Ammon's horn (tissue), 1 donor: ENCODE measurements at regions not wholly inside any gene's neighbourhood (a gene's known extent, or its start where the extent isn't known, plus 50 kb on each side); places are given as distances from the start of the nearest gene placed in this dataset.
A peak's percentile ranks its signal among the peaks of the same experiment; 100 is the strongest.
"Not testable (repeated sequence)": the region's sequence is repeated elsewhere in the genome, so short reads cannot be mapped to it uniquely, and the experiment has no call there.

Source experiments
- DNase-seq: peaks from one replicate; pipeline ENCODE4 v3.0.0-alpha.2; 2016; ENCODE audit warnings: low spot score

DNA sequence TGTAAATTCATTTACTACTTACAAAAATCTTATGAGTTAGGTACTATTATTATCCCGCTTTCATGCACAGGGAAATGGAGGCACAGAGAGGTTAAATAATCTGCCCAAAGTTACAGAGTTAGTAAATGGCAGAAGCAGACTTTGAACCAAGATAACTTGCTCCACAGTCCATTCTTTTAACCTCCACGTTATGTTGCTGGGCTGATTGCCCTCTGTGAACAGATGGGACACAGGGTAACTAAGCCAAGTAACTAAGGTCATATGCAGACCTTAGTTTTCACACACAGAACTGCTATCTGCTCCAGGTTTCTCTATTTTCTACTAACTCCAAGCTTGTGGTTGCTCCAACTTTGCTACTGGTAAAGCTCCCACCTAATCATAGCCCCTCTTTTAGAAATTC lies 147.1 kb upstream of the IFNG-AS1 start:
- DNase-seq: no peak

DNA sequence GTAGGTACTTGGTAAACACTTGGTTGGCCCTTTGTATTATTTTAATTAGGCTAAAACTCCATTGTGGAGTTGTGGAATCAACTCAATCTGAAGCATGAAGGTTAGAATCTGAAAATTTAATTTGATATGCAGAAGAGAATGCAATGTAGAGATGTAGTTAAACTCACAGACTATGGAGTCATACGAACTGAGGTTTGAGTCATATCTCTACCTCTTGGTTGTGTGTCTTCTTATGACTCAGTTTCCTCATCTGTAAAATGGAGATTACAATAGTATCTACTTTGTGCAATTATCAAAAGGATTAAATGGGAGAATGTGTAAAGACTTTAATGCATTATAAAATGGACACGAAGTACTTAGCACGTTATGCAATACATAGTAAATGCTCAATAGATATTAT lies 146.0 kb upstream of the IFNG-AS1 start:
- DNase-seq: no peak

- DNase-seq: peak; percentile 16
These were observed 136.5 kb upstream of the IFNG-AS1 start for GRCh38 chr12:67852701-67853100.

- no peak for DNase-seq
These were observed 136.0 kb upstream of the IFNG-AS1 start for GRCh38 chr12:67853204-67853603.

DNA sequence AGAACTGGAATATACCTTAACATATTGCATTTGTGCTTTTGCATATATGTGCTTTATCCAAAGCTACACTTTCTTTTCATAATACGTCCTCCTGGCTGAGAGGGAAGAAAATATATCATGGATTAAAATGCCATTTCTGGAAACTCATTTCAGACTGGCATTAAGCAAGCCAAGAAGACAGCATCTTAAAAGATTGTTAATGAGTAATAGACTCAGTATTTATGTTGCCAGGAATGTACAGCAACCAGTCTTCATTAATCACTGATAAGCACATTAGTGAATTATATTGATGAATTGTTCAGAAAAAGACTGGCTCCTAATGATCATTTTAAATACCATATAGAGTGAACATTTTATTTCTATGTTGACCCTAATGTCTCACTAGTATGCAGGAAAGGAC lies 134.9 kb upstream of the IFNG-AS1 start:
- no peak for DNase-seq

GRCh38 chr12:67855103-67855502 lies 134.1 kb upstream of the IFNG-AS1 start:
- DNase-seq: no peak

DNA sequence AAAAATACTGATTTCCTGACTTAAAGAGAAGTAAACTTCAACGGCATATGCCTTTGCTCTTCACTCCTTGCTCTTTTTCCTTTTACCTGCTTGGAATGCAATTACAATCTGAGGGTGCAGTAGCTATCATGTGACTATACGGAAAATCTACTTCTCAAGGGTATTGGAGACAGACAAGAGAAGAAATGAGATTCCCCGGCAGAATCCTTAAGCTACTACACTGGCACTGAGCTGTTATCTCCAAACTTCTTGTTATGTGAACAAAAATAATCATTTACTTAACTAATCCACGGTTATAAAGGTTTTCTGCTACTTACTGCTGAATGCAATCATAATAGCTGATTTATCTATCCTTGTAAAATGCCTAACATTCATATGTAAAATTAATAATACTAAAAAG lies 118.0 kb upstream of the IFNG-AS1 start:
- no peak for DNase-seq

- DNase-seq: no peak
These were observed 115.9 kb upstream of the IFNG-AS1 start for GRCh38 chr12:67873355-67873754.

DNA sequence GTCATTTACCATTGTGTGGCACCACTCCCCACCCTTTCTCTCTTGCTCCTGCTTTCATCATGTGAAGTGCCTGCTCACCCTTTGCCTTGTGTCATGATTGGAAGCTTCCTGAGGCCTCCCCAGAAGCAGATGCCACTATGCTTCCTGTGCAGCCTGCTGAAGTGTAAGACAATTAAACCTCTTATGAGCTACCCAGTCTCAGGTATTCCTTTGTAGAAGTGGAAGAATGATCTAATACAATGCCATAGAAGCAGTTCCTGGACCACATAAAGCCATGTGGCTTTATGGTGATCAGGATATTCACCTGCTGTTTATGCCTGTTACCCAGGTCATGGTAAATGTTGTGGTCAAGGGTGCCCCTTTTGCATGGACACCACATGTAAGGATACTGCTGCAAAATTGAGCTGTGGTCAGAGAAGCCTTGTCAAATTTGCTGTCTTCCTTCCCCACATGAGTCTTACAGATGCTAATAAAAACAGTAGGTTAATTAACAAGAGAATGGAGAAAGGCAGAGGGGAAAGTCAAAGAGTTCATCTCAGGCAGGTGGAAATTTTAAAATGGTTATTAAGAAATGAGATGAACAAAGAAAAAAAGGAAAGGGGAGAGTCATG lies 112.8 kb upstream of the IFNG-AS1 start:
- no peak for DNase-seq

GRCh38 chr12:67877727-67878126 lies 111.5 kb upstream of the IFNG-AS1 start:
- DNase-seq: no peak

DNA sequence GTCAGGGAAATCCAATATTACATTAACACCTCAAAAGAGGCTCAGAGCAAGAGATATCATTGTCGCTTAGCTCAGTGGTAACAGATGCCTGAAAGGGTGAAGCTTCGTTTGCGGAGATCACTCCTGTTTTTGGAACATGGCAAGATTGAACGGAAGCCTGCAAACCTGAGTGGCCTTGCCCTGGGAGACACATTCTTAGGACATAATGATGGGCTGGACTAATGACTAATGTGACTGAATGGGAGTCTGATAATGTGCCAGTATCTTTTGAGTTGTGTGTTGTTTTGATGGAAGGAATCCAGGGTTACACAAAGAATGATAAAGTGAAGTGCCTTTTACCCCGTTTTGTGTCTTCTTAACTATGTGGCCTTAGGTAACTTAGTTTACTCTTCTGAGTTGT lies 109.3 kb upstream of the IFNG-AS1 start:
- no peak for DNase-seq

- DNase-seq: no peak
These were observed 107.7 kb upstream of the IFNG-AS1 start for GRCh38 chr12:67881565-67881964.

DNA sequence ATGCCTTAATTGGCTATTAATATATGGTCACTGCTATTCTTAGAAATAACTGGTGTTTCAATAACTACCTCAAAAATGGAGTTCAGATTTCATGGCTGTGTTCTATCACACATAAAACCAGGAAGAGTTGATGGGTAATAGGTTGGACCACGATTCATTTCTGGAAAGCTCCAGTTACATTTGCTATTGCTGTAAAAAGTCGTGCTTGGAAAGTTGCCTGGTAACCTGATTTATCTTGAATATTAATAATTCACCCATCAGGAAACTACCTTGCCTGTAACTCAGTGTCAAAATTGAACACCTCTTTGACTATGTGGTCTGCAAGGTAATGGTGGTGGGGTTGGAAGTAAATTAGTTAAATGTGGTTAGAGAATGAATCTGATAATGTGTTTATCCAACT lies 104.7 kb upstream of the IFNG-AS1 start:
- no peak for DNase-seq

DNA sequence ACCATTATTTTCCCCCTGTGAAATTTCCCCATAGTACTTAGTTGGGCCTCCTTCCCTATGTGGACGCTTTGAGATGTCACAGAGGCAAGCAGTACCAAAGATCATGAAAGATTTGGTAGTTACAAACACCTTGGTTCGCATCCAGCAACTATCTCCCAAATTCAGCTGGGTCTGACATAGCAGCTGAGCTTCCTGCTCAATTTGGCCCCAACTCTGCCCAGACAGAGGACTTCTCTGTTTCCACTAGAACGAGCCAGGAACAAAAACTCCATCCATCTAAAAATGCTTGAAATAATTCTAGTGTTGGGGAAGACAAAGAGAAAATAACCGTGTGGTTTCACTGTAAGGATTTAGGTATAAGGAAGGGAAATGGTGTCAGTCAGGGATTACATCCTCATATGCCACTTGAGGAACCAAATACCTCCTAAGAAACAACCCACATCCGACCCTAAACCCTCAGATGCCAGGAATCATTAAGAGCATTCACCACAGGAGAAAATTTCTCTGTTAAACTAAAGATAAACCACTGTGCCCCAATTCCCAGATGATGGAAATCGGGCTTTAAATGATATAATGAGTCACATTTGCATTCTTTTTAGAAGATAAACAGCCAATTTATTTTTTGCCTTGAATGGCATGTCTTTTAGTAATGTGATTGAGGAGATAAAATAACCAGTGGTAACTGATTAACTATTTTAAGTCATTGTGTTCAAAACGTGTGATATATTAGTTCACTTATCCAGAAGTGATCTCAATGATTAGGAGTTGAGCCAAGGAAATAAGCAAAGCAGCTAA lies 103.7 kb upstream of the IFNG-AS1 start:
- DNase-seq: no peak

GRCh38 chr12:67887065-67887464 lies 102.2 kb upstream of the IFNG-AS1 start:
- DNase-seq: no peak

GRCh38 chr12:67889931-67890330 lies 99.3 kb upstream of the IFNG-AS1 start:
- DNase-seq: no peak

DNA sequence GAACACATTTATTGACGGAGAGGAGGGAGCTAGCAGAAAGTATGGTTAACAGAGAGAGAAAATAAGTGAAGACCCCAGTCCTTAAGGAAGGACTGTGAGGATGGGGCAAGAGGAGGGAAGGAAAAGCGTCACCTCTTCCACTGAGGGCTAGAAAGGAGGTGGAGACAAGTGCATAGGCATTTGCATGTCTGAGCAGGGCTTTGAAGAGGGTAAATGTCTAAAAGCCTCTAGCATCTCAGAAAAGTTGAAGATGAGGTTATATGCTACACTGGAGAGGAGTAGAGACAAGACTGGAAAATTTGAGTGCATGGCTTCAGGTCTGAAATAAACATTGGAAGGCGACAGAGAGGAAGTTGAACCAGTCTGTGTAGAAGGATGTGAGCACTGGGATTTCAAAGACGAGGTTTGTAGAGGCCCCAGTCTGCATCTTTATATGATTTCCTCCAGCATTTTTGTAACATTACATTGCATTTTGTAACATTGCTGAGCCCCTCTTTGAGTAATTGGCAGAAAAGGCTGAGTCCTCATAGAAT lies 98.5 kb upstream of the IFNG-AS1 start:
- no peak for DNase-seq

DNA sequence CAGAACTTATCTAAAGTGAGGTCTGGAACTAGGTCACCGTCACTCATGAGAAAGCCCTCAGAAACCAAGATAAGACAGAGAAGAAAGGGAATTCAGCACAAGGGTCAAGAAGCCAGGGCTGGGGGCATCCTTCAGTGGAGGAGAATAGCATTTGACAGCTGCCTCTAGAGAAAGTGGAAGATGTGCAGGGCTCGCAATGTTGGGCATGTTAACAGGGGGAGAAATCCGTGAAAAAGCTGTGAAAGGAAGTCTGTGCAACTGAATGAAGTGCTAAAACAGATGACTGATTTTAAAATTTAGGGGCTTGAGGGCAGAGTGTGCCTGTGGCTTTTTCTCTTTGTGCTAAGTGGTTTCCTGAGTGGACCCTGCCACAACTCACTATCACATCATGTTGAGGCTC lies 97.7 kb upstream of the IFNG-AS1 start:
- no peak for DNase-seq

- DNase-seq: no peak
These were observed 96.8 kb upstream of the IFNG-AS1 start for GRCh38 chr12:67892259-67893021.

GRCh38 chr12:67893022-67893580 lies 96.1 kb upstream of the IFNG-AS1 start:
- DNase-seq: no peak

- DNase-seq: not testable (repeated sequence)
These were observed 88.8 kb upstream of the IFNG-AS1 start for GRCh38 chr12:67900418-67900817.

DNA sequence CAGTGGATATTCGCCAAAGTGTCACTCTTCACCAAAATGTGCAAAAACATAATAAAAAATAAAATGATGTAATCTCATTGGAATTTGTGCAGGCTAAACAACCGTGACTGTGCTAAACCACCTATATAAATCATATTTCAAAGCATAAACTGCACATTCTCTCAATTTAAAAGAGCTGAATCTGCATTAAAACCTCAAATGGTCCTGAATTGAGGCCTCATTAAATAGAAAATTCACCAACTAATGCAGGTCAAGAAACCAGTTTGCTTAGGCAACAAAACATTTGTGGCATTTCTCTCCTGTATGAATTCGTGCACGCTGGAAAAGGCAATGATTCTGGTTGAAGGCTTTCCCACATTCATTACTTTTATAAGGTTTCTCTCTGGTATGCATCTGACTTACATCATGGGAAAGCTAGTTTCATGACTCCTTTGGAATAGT lies 80.1 kb upstream of the IFNG-AS1 start:
- DNase-seq: no peak
